Ovary (tissue), 3 donors: ENCODE measurements at regions not wholly inside any gene's neighbourhood (a gene's known extent, or its start where the extent isn't known, plus 50 kb on each side); places are given as distances from the start of the nearest gene placed in this dataset.

Experiments
- CTCF ChIP-seq, 3 donors: fragments of 450-650 bp in 2 of 3; fragments of 200-600 bp in 1 of 3; IDR thresholded peaks; one replicate each; pipeline versions ENCODE4 v1.5.1 to v1.8.0; 2016 to 2022; ENCODE audit warnings: antibody characterized with exemption in 3 of 3, mild to moderate bottlenecking in 1 of 3
- EP300 ChIP-seq: sonication (generic); formaldehyde crosslinking; IDR thresholded peaks from one replicate; pipeline ENCODE4 v1.6.1; 2017; ENCODE audit warnings: antibody characterized with exemption
- donor health status: DM: no; HTN: no; CAD: no.

- TF ChIP-seq EP300 (no peak), CTCF (IDR thresholded peaks at IDR 0.05) (no peak)
These were observed 347.9 kb upstream of the CDH19 start for GRCh38 chr18:66951750-66952149.
